ENCODE measurements at regions not wholly inside any gene's neighbourhood (a gene's known extent, or its start where the extent isn't known, plus 50 kb on each side); places are given as distances from the start of the nearest gene placed in this dataset.
"Not testable (repeated sequence)": the region's sequence is repeated elsewhere in the genome, so short reads cannot be mapped to it uniquely, and the experiment has no call there.

GRCh38 chr13:48875047-48875446 lies 100.7 kb upstream of the FNDC3A start:
- Histone ChIP-seq H3K36me3 (no peaks in the 10 kb centered on the region), H3K4me3 (no peak overlapping the region), H3K27ac (no peak overlapping the region), H3K4me1 (peaks cover 0 to 5% (median 0%) of the 10 kb centered on the region in 4 donors), H3K27me3 (no peaks in the 10 kb centered on the region), H3K9me3 (no peaks in the 10 kb centered on the region)
- TF ChIP-seq POLR2A (IDR thresholded peaks at IDR 0.05) (no peak), CTCF (IDR thresholded peaks at IDR 0.05) (no peak)
- DNase-seq, result no peak

DNA sequence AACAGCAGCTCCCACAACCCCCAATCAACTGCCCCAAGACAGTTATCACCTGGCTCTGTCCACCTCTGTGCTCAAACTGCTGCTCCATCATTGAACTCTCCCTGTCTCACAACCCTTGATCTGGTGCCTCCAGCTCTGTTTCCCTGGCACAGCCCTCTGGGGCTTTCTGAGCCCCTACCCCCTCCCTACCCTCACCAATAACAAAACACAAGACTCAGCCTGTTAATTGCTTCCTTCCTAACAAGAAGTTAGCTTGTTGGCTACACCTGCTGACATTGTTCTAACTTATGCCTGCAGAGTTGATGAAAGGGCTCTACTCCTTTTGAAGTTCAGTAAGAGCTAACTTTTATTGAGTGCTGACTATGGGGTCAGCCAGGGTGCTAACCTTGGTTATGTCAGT lies 99.4 kb upstream of the FNDC3A start:
- H3K4me1 ChIP-seq, result peaks cover 0 to 5% (median 0%) of the 10 kb centered on the region in 4 donors
- H3K27ac ChIP-seq, result no peak overlapping the region
- DNase-seq, result no peak
- no peaks in the 10 kb centered on the region for H3K27me3 ChIP-seq
- no peak overlapping the region for H3K4me3 ChIP-seq
- no peaks in the 10 kb centered on the region for H3K9me3 ChIP-seq
- TF ChIP-seq CTCF (IDR thresholded peaks at IDR 0.05), result no peak
- no peak for TF ChIP-seq POLR2A (IDR thresholded peaks at IDR 0.05)
- H3K36me3 ChIP-seq, result no peaks in the 10 kb centered on the region

DNA sequence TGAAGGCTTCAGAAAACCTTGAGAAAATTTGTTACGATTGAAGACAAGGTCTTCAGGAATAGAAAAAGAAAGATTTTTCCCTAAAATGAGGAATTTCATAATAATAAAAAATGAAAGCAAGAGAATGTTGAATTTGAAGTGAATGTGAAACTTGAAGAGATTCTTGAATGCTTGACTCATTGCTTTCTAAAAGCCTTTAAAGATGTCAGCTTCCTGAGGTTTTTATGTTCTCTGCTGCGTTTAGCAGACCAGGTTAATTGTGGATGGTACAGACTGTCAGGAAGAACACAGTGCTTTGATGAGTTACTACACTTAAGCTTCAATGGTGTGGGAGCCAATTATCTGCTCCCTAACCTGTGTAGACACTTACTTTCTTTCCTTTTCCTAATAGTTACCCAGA lies 96.3 kb upstream of the FNDC3A start:
- TF ChIP-seq POLR2A (IDR thresholded peaks at IDR 0.05) (no peak), CTCF (IDR thresholded peaks at IDR 0.05) (no peak)
- Histone ChIP-seq H3K4me3 (no peak overlapping the region), H3K27me3 (no peaks in the 10 kb centered on the region), H3K36me3 (no peaks in the 10 kb centered on the region), H3K4me1 (no peaks in the 10 kb centered on the region), H3K9me3 (no peaks in the 10 kb centered on the region), H3K27ac (no peak overlapping the region)
- no peak for DNase-seq

- no peak for TF ChIP-seq CTCF (IDR thresholded peaks at IDR 0.05)
- TF ChIP-seq POLR2A (IDR thresholded peaks at IDR 0.05), result no peak
- no peaks in the 10 kb centered on the region for H3K27me3 ChIP-seq
- no peak overlapping the region for H3K27ac ChIP-seq
- DNase-seq, result no peak
- no peaks in the 10 kb centered on the region for H3K36me3 ChIP-seq
- H3K4me1 ChIP-seq, result no peaks in the 10 kb centered on the region
- H3K9me3 ChIP-seq, result no peaks in the 10 kb centered on the region
- H3K4me3 ChIP-seq, result no peak overlapping the region
These were observed 95.9 kb upstream of the FNDC3A start for GRCh38 chr13:48879854-48880253.

DNA sequence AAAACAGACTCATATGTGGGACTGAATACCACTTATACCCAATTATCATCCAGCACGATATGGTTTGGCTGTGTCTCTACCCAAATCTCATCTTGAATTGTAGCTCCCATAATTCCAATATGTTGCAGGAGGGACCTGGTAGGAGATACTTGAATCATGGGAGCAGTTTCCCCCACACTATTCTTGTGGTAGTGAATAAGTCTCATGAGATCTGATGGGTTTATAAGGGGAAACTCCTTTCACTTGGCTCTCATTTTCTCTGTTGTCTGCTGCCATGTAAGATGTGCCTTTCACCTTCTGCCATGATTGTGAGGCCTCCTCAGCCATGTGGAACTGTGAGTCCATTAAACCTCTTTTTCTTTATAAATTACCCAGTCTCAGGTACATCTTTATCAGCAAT lies 91.9 kb upstream of the FNDC3A start:
- not testable (repeated sequence) for H3K27me3 ChIP-seq, H3K36me3 ChIP-seq, H3K4me3 ChIP-seq, H3K4me1 ChIP-seq, DNase-seq, H3K27ac ChIP-seq, H3K9me3 ChIP-seq

- no peaks in the 10 kb centered on the region for H3K36me3 ChIP-seq
- DNase-seq, result no peak
- H3K27ac ChIP-seq, result no peak overlapping the region
- no peaks in the 10 kb centered on the region for H3K9me3 ChIP-seq
- H3K4me3 ChIP-seq, result no peak overlapping the region
- no peak for TF ChIP-seq POLR2A (IDR thresholded peaks at IDR 0.05)
- TF ChIP-seq CTCF (IDR thresholded peaks at IDR 0.05), result no peak
- H3K27me3 ChIP-seq, result no peaks in the 10 kb centered on the region
- no peaks in the 10 kb centered on the region for H3K4me1 ChIP-seq
These were observed 90.7 kb upstream of the FNDC3A start for GRCh38 chr13:48885027-48885395.

All from Peyer's patch (tissue), 4 donors.